ENCODE measurements at regions not wholly inside any gene's neighbourhood (a gene's known extent, or its start where the extent isn't known, plus 50 kb on each side); places are given as distances from the start of the nearest gene placed in this dataset.

DNA sequence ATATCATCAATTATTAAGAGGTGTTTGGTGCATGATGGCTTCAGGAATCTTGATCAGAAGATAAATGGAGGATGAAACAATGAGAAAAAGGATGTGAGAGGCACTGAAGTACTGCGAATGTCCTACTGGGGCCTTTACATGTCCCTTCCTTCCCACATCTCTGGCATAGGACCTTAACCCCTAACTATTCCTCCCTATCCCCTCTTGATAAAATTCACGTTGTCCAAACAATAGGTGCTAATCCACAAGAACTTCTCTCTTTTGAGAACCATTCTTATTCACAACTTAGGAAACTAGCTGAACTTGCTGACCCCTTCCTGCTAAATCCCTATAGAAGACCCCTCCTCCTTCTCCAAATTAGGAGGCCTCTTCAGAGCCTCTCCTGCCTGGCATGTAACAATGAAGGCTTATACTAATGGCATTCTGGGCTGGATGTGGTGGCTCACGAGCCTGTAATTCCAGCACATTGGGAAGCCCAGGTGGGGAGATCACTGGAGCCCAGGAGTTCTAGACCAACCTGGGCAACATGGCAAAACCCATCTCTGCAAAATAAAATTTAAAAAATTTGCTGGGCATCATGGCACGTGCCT lies 276.5 kb upstream of the SMARCA2 start:
- no peak overlapping the region for H3K27ac ChIP-seq
- TF ChIP-seq EP300 (IDR thresholded peaks at IDR 0.05; ENCODE audit: low read depth) = no peak
- no peak for DNase-seq
- intact Hi-C loops (cut with DNase I; ENCODE audit: low total_unique reads) = no loop called here
- no peaks in the 10 kb centered on the region for H3K36me3 ChIP-seq
- H3K9me3 ChIP-seq = no peaks in the 10 kb centered on the region
- 60 to 61% methylated on average over 2 to 4 of the region's 4 CpGs for WGBS, 2 donors (ENCODE audit: low coverage in 1 of 2)
- no peak overlapping the region for H3K4me3 ChIP-seq
- H3K4me1 ChIP-seq = no peaks in the 10 kb centered on the region
- in situ Hi-C loops (cut with MboI; ENCODE audit: low pct_ligation_motif_present in 1 of 4, low pct_unique_long_range_greater_than_20kb in 1 of 4, low sequenced_read_pairs in 3 of 4) = no loop called here
- no peaks in the 10 kb centered on the region for H3K27me3 ChIP-seq

DNA sequence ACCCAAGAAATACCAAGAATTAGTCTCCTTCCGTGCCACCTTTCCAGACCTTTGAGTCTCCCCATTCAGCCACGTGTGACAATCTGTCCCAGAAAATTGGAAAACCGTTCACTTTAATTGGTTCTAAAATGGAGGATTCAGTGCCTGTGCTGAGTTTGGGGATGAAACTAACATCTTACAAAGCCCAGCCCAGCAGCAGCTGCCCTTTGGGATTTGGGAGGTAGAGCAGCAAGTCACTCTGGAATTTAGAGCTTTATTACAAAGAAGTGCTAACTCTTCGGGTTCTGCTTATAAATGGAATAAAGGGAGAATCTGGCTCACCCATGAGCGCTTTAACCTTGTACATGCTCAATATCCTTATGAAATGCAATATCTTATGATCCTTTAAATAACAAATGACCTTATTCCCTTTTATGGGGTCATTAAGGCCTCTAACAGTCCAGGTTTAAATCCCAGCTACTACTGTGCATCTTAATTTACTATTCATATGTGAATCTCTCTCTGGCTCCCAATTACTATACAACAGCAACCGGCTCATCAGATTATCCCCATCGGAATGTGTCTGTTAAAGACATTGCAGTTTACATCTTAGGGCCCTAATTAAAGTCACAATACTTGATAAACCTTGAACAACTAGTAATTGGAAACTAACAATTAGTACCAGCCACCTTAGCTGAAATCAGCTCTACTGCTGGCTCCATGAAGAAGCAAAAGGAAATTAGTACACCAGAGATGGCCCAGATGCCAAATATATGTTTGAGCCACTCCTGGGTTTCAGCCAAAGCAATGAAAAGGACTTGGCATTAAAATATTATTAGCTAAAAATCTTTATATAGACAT lies 271.8 kb upstream of the SMARCA2 start:
- Histone ChIP-seq H3K4me1 (no peaks in the 10 kb centered on the region), H3K9me3 (no peaks in the 10 kb centered on the region), H3K4me3 (no peak overlapping the region), H3K36me3 (no peaks in the 10 kb centered on the region), H3K27ac (no peak overlapping the region), H3K27me3 (no peaks in the 10 kb centered on the region)
- intact Hi-C loops (cut with DNase I; ENCODE audit: low total_unique reads) = no loop called here
- in situ Hi-C loops (cut with MboI; ENCODE audit: low pct_ligation_motif_present in 1 of 4, low pct_unique_long_range_greater_than_20kb in 1 of 4, low sequenced_read_pairs in 3 of 4) = no loop called here
- WGBS, 2 donors (ENCODE audit: low coverage in 1 of 2) = 68 to 77% methylated on average over 5 to 7 of the region's 7 CpGs
- TF ChIP-seq POLR2AphosphoS5 (IDR thresholded peaks at IDR 0.05) (no peak), EP300 (IDR thresholded peaks at IDR 0.05; ENCODE audit: low read depth) (no peak), POLR2A (IDR thresholded peaks at IDR 0.05) (no peak)
- TF ChIP-seq, protein P1, sequence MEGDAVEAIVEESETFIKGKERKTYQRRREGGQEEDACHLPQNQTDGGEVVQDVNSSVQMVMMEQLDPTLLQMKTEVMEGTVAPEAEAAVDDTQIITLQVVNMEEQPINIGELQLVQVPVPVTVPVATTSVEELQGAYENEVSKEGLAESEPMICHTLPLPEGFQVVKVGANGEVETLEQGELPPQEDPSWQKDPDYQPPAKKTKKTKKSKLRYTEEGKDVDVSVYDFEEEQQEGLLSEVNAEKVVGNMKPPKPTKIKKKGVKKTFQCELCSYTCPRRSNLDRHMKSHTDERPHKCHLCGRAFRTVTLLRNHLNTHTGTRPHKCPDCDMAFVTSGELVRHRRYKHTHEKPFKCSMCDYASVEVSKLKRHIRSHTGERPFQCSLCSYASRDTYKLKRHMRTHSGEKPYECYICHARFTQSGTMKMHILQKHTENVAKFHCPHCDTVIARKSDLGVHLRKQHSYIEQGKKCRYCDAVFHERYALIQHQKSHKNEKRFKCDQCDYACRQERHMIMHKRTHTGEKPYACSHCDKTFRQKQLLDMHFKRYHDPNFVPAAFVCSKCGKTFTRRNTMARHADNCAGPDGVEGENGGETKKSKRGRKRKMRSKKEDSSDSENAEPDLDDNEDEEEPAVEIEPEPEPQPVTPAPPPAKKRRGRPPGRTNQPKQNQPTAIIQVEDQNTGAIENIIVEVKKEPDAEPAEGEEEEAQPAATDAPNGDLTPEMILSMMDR (IDR thresholded peaks at IDR 0.05) = no peak
- DNase-seq = no peak

DNA sequence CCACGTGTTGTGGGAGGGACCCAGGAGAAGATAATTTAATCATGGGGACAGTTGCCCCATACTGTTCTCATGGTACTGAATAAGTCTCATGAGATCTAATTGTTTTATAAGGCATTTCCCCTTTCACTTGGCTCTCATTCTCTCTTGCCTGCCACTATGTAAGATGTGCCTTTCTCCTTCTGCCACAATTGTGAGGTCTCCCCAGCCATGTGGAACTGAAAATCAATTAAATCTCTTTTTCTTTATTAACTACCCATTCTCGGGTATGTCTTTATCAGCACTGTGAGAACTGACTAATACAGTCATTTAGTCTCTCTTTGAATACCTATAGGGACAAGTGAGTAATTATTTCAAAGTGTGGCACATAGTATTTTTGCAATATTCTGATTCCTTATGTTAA lies 269.2 kb upstream of the SMARCA2 start:
- no peaks in the 10 kb centered on the region for H3K36me3 ChIP-seq
- intact Hi-C loops (cut with DNase I; ENCODE audit: low total_unique reads) (no loop called here), in situ Hi-C loops (cut with MboI; ENCODE audit: low pct_ligation_motif_present in 1 of 4, low pct_unique_long_range_greater_than_20kb in 1 of 4, low sequenced_read_pairs in 3 of 4) (no loop called here)
- no peaks in the 10 kb centered on the region for H3K4me1 ChIP-seq
- TF ChIP-seq, protein P1 (IDR thresholded peaks at IDR 0.05) = no peak
- TF ChIP-seq EP300 (IDR thresholded peaks at IDR 0.05; ENCODE audit: low read depth) (no peak), POLR2AphosphoS5 (IDR thresholded peaks at IDR 0.05) (no peak), POLR2A (IDR thresholded peaks at IDR 0.05) (no peak)
- H3K27ac ChIP-seq = no peak overlapping the region
- H3K4me3 ChIP-seq = no peak overlapping the region
- 52 to 55% methylated on average over 2 of the region's 2 CpGs for WGBS, 2 donors (ENCODE audit: low coverage in 1 of 2)
- no peaks in the 10 kb centered on the region for H3K9me3 ChIP-seq
- no peak for DNase-seq
- no peaks in the 10 kb centered on the region for H3K27me3 ChIP-seq

DNA sequence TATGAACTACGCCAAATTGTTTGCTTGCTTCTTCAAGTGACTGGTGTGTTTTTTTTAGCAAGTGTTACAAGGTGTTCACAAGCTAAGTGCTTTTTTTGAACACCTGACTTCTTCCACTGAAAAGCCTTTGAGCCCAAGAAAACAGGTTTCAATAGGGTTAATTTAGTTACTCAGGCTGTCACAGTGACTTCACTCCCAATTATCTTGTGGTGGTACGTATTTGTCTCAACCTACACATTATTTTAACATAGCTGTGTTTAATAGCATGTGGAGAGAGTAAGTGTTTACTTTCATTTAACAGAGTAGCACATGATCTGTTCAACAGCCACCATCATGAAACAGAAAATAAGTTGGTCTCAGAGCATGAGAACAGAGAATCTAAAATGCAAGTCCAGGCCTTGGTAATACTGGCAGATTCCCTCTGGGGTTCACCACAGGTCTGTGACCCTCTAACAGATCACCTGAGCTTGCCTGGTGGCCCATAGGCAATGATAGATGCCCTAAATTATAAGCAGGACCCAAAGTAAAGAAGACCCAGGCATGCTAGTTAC lies 267.7 kb upstream of the SMARCA2 start:
- TF ChIP-seq EP300 (IDR thresholded peaks at IDR 0.05; ENCODE audit: low read depth) (no peak), POLR2A (IDR thresholded peaks at IDR 0.05) (no peak), POLR2AphosphoS5 (IDR thresholded peaks at IDR 0.05) (no peak)
- TF ChIP-seq, protein P1 (IDR thresholded peaks at IDR 0.05) = no peak
- intact Hi-C loops (cut with DNase I; ENCODE audit: low total_unique reads) = no loop called here
- Histone ChIP-seq H3K9me3 (no peaks in the 10 kb centered on the region), H3K27ac (no peak overlapping the region), H3K4me1 (no peaks in the 10 kb centered on the region), H3K4me3 (no peak overlapping the region), H3K36me3 (no peaks in the 10 kb centered on the region), H3K27me3 (no peaks in the 10 kb centered on the region)
- DNase-seq = no peak
- 74 to 80% methylated on average over 1 to 2 of the region's 2 CpGs for WGBS, 2 donors (ENCODE audit: low coverage in 1 of 2)
- in situ Hi-C loops (cut with MboI; ENCODE audit: low pct_ligation_motif_present in 1 of 4, low pct_unique_long_range_greater_than_20kb in 1 of 4, low sequenced_read_pairs in 3 of 4) = no loop called here

All from transverse colon (tissue), 4 donors.